NCI-H345 treated with DMSO at 0.1 percent for 48 hours (cell line): ENCODE measurements at regions not wholly inside any gene's neighbourhood (a gene's known extent, or its start where the extent isn't known, plus 50 kb on each side); places are given as distances from the start of the nearest gene placed in this dataset.
"Not testable (repeated sequence)": the region's sequence is repeated elsewhere in the genome, so short reads cannot be mapped to it uniquely, and the experiment has no call there.

Experiments used
- DNase-seq: peaks from one replicate; lab custom pipeline; 2025; ENCODE audit not compliant: unreplicated experiment; lab: John Stamatoyannopoulos, UW

- DNase-seq = no peak
Observed at GRCh38 chr3:6622712-6623111, 238.2 kb upstream of the GRM7 start.

GRCh38 chr3:6631376-6631775 is 229.5 kb upstream of the GRM7 start:
- DNase-seq = no peak

- no peak for DNase-seq
Observed at GRCh38 chr3:6640907-6641306, 220.0 kb upstream of the GRM7 start.

GRCh38 chr3:6644070-6644929 is 216.6 kb upstream of the GRM7 start:
- DNase-seq = no peak

GRCh38 chr3:6654670-6655069 is 206.2 kb upstream of the GRM7 start:
- DNase-seq = no peak

- no peak for DNase-seq
Observed at GRCh38 chr3:6655275-6655674, 205.6 kb upstream of the GRM7 start.

- no peak for DNase-seq
Observed at GRCh38 chr3:6657591-6657990, 203.3 kb upstream of the GRM7 start.

GRCh38 chr3:6667354-6667753 is 193.6 kb upstream of the GRM7 start:
- no peak for DNase-seq

GRCh38 chr3:6671363-6671762 is 189.6 kb upstream of the GRM7 start:
- no peak for DNase-seq

- no peak for DNase-seq
Observed at GRCh38 chr3:6679510-6679909, 181.4 kb upstream of the GRM7 start.

GRCh38 chr3:6680119-6680806 is 180.7 kb upstream of the GRM7 start:
- DNase-seq = no peak

- DNase-seq = no peak
Observed at GRCh38 chr3:6697285-6697684, 163.6 kb upstream of the GRM7 start.

- DNase-seq = no peak
Observed at GRCh38 chr3:6697722-6698121, 163.2 kb upstream of the GRM7 start.

- DNase-seq = not testable (repeated sequence)
Observed at GRCh38 chr3:6704817-6705216, 156.1 kb upstream of the GRM7 start.

GRCh38 chr3:6706777-6707176 is 154.1 kb upstream of the GRM7 start:
- no peak for DNase-seq

- no peak for DNase-seq
Observed at GRCh38 chr3:6709178-6709577, 151.7 kb upstream of the GRM7 start.

- DNase-seq = no peak
Observed at GRCh38 chr3:6714962-6715361, 146.0 kb upstream of the GRM7 start.

- DNase-seq = no peak
Observed at GRCh38 chr3:6716420-6716819, 144.5 kb upstream of the GRM7 start.

- DNase-seq = no peak
Observed at GRCh38 chr3:6717026-6717943, 143.6 kb upstream of the GRM7 start.

- DNase-seq = no peak
Observed at GRCh38 chr3:6719999-6720398, 140.9 kb upstream of the GRM7 start.

GRCh38 chr3:6721491-6721890 is 139.4 kb upstream of the GRM7 start:
- DNase-seq = no peak
